ENCODE measurements at regions not wholly inside any gene's neighbourhood (a gene's known extent, or its start where the extent isn't known, plus 50 kb on each side); places are given as distances from the start of the nearest gene placed in this dataset.
A peak's percentile ranks its signal among the peaks of the same experiment; 100 is the strongest.

GRCh38 chr1:186775881-186776560, 52.7 kb upstream of the PLA2G4A start:
- TF ChIP-seq, protein P1, sequence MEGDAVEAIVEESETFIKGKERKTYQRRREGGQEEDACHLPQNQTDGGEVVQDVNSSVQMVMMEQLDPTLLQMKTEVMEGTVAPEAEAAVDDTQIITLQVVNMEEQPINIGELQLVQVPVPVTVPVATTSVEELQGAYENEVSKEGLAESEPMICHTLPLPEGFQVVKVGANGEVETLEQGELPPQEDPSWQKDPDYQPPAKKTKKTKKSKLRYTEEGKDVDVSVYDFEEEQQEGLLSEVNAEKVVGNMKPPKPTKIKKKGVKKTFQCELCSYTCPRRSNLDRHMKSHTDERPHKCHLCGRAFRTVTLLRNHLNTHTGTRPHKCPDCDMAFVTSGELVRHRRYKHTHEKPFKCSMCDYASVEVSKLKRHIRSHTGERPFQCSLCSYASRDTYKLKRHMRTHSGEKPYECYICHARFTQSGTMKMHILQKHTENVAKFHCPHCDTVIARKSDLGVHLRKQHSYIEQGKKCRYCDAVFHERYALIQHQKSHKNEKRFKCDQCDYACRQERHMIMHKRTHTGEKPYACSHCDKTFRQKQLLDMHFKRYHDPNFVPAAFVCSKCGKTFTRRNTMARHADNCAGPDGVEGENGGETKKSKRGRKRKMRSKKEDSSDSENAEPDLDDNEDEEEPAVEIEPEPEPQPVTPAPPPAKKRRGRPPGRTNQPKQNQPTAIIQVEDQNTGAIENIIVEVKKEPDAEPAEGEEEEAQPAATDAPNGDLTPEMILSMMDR (IDR thresholded peaks at IDR 0.05; ENCODE audit: extremely low read depth, missing control alignments) = no peak
- DNase-seq (ENCODE audit: low spot score) = no peak

DNA sequence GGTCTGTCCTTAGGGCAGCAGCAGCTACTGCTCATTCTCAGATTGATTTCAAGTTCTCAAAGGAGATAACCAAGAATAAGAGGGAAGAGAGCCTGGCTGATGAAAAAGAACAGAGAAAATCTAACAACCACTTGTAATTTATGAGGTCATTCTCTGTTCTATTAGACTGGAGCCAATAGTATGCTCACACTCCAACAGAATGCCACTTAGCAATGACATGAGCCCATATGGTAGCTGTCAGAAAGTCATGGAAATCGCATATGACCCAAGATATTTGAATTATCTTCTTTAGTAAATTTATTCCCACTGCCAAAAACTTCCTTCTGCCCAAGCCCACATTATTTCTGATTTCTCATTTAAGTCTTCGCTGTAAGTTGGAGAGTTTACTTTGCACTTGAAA, 53.7 kb upstream of the PLA2G4A start:
- DNase-seq (ENCODE audit: low spot score) = no peak
- TF ChIP-seq, protein P1 (IDR thresholded peaks at IDR 0.05; ENCODE audit: extremely low read depth, missing control alignments) = no peak

DNA sequence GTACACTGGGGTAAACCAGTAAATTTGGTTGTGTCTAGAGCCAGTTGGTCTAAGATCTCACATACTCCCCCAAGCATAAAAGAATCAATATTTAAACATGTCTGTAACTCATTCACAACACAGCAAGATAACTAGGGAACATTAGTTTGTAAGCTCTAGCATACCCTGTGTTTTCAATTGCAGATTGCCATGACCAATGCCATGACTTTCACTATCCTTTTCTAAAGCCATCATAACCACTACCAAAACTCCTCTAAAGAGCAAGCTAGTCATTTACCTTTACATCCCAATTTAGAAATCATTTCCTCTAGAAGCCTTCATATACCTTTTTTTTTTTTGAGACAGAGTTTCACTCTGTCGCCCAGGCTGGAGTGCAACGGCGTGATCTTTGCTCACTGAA, 56.5 kb upstream of the PLA2G4A start:
- TF ChIP-seq, protein P1 (IDR thresholded peaks at IDR 0.05; ENCODE audit: extremely low read depth, missing control alignments) = no peak
- no peak for DNase-seq (ENCODE audit: low spot score)

DNA sequence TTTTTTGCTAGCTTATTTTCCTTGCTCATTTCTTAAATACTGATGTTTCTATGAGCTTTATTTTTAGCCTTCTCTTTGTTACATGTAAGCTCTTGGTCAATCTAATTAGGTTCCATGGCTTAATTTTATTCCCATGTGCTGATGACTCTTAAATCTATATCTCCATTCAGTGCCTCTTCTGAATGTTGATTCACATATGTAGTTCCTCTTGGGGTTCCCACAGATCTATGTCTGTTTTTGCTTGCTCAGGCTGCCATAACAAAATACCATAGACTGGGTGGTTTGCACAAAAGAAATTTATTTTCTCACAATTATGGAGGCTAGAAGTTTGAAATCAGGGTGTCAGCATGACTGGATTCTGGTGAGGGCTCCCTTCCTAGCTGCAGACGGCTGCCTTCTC, 58.3 kb upstream of the PLA2G4A start:
- DNase-seq (ENCODE audit: low spot score) = no peak
- TF ChIP-seq, protein P1 (IDR thresholded peaks at IDR 0.05; ENCODE audit: extremely low read depth, missing control alignments) = no peak

GRCh38 chr1:186768906-186769305, 59.8 kb upstream of the PLA2G4A start:
- TF ChIP-seq, protein P1 (IDR thresholded peaks at IDR 0.05; ENCODE audit: extremely low read depth, missing control alignments) = no peak
- DNase-seq (ENCODE audit: low spot score) = peak; percentile 25

- no peak for DNase-seq (ENCODE audit: low spot score)
- TF ChIP-seq, protein P1 (IDR thresholded peaks at IDR 0.05; ENCODE audit: extremely low read depth, missing control alignments) = no peak
Measured at GRCh38 chr1:186765446-186765845, 63.3 kb upstream of the PLA2G4A start.

DNA sequence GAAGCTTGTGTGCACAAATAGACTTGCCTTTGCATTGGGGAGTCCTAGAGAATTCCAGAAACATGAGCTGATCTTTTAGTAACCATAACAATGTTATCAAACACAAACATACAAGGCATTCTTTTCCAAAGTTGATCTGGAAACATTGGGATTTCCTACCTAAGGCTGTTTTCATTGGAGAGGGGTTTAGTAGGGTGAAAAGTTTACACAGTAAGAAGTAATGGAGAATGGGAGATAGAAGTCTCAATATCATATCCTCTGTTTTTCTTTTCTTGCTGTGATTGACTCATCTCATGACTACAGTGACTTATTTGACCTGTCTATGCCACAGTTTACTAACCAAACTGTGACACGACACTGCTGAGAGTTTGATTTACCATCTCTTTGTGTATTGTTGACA, 65.6 kb upstream of the PLA2G4A start:
- no peak for DNase-seq (ENCODE audit: low spot score)
- TF ChIP-seq, protein P1 (IDR thresholded peaks at IDR 0.05; ENCODE audit: extremely low read depth, missing control alignments) = no peak

Measured in GM20000 (cell line).